Mesodermal cell (in vitro differentiated cells): ENCODE measurements at regions not wholly inside any gene's neighbourhood (a gene's known extent, or its start where the extent isn't known, plus 50 kb on each side); places are given as distances from the start of the nearest gene placed in this dataset.

Experiments used
- H3K27ac ChIP-seq: 2 replicates; pipeline ENCODE4 v1.7.0; 2013; ENCODE audit warnings: mild to moderate bottlenecking, low read depth, low read length, moderate library complexity; ENCODE audit not compliant: severe bottlenecking
- H3K36me3 ChIP-seq: 2 replicates; pipeline ENCODE4 v1.7.1; 2013; ENCODE audit warnings: mild to moderate bottlenecking, low read length, moderate library complexity; ENCODE audit not compliant: control insufficient read depth, insufficient read depth
- H3K4me1 ChIP-seq: one replicate; pipeline ENCODE4 v1.7.1; 2013; ENCODE audit warnings: mild to moderate bottlenecking, low read length; ENCODE audit not compliant: insufficient read depth, control insufficient read depth, poor library complexity, severe bottlenecking
- H3K4me3 ChIP-seq: 2 replicates; pipeline ENCODE4 v1.7.0; 2013; ENCODE audit warnings: low read length, control low read depth, mild to moderate bottlenecking; ENCODE audit not compliant: insufficient read depth, poor library complexity, severe bottlenecking; ENCODE audit errors: extremely low read depth
- H3K9me3 ChIP-seq: 2 replicates; pipeline ENCODE4 v1.7.1; 2013; ENCODE audit warnings: mild to moderate bottlenecking, low read length, moderate library complexity; ENCODE audit not compliant: control insufficient read depth
- WGBS, 2 experiments: methylation state at CpG; one replicate each; pipeline ENCODE4 v1.1.5; 2013; ENCODE audit warnings: missing lambda C conversion rate in 2 of 2; ENCODE audit not compliant: insufficient coverage in 2 of 2; 5-methylcytosine and 5-hydroxymethylcytosine counted together

GRCh38 chr2:226435146-226435545 is 364.5 kb downstream of the IRS1 start:
- 93 to 100% methylated on average over 4 of the region's 5 CpGs for WGBS, 2 experiments
- Histone ChIP-seq H3K9me3 (no peaks in the 10 kb centered on the region), H3K27ac (no peak overlapping the region), H3K4me1 (no peaks in the 10 kb centered on the region), H3K36me3 (no peaks in the 10 kb centered on the region), H3K4me3 (no peak overlapping the region)

- 71 to 80% methylated on average over 5 of the region's 5 CpGs for WGBS, 2 experiments
- H3K36me3 ChIP-seq: no peaks in the 10 kb centered on the region
- no peak overlapping the region for H3K4me3 ChIP-seq
- H3K4me1 ChIP-seq: no peaks in the 10 kb centered on the region
- no peaks in the 10 kb centered on the region for H3K9me3 ChIP-seq
- no peak overlapping the region for H3K27ac ChIP-seq
Observed at GRCh38 chr2:226434702-226435101, 364.9 kb downstream of the IRS1 start.

GRCh38 chr2:226431288-226431948 is 368.2 kb downstream of the IRS1 start:
- Histone ChIP-seq H3K9me3 (no peaks in the 10 kb centered on the region), H3K4me3 (no peak overlapping the region), H3K27ac (no peak overlapping the region), H3K4me1 (peaks cover 14% of the 10 kb centered on the region), H3K36me3 (no peaks in the 10 kb centered on the region)
- WGBS, 2 experiments: 80% methylated on average over 1 of the region's 2 CpGs; no CpG with 5 or more reads in 1 of the 2 experiments

- Histone ChIP-seq H3K27ac (no peak overlapping the region), H3K4me1 (peaks cover 23% of the 10 kb centered on the region), H3K9me3 (no peaks in the 10 kb centered on the region), H3K36me3 (no peaks in the 10 kb centered on the region), H3K4me3 (no peak overlapping the region)
- 100% methylated on average over 1 to 2 of the region's 2 CpGs for WGBS, 2 experiments
Observed at GRCh38 chr2:226429476-226429875, 370.1 kb downstream of the IRS1 start.

GRCh38 chr2:226427538-226428307 is 371.9 kb downstream of the IRS1 start:
- Histone ChIP-seq H3K4me1 (peaks cover 33% of the 10 kb centered on the region), H3K9me3 (no peaks in the 10 kb centered on the region), H3K4me3 (no peak overlapping the region), H3K27ac (peak overlapping the region; percentile 47), H3K36me3 (no peaks in the 10 kb centered on the region)
- 73 to 80% methylated on average over 2 to 4 of the region's 7 CpGs for WGBS, 2 experiments

GRCh38 chr2:226426292-226426736 is 373.3 kb downstream of the IRS1 start:
- Histone ChIP-seq H3K4me1 (peaks cover 33% of the 10 kb centered on the region), H3K36me3 (no peaks in the 10 kb centered on the region), H3K27ac (no peak overlapping the region), H3K4me3 (no peak overlapping the region), H3K9me3 (no peaks in the 10 kb centered on the region)
- 100% methylated on average over 2 of the region's 5 CpGs; no CpG with 5 or more reads in 1 of the 2 experiments for WGBS, 2 experiments

- WGBS, 2 experiments: 88 to 92% methylated on average over 1 to 2 of the region's 3 CpGs
- Histone ChIP-seq H3K4me3 (no peak overlapping the region), H3K36me3 (no peaks in the 10 kb centered on the region), H3K27ac (no peak overlapping the region), H3K4me1 (peaks cover 33% of the 10 kb centered on the region), H3K9me3 (no peaks in the 10 kb centered on the region)
Observed at GRCh38 chr2:226424971-226425370, 374.6 kb downstream of the IRS1 start.

- Histone ChIP-seq H3K27ac (peak overlapping the region; percentile 6), H3K9me3 (no peaks in the 10 kb centered on the region), H3K4me1 (peaks cover 33% of the 10 kb centered on the region), H3K36me3 (no peaks in the 10 kb centered on the region), H3K4me3 (no peak overlapping the region)
- WGBS, 2 experiments: 82 to 87% methylated on average over 5 to 7 of the region's 7 CpGs
Observed at GRCh38 chr2:226423498-226423960, 376.1 kb downstream of the IRS1 start.

- H3K4me1 ChIP-seq: peaks cover 15% of the 10 kb centered on the region
- no peak overlapping the region for H3K27ac ChIP-seq
- no peaks in the 10 kb centered on the region for H3K9me3 ChIP-seq
- H3K4me3 ChIP-seq: no peak overlapping the region
- H3K36me3 ChIP-seq: no peaks in the 10 kb centered on the region
Observed at GRCh38 chr2:226420646-226421045, 379.0 kb downstream of the IRS1 start.

- no peaks in the 10 kb centered on the region for H3K9me3 ChIP-seq
- 90 to 91% methylated on average over 4 of the region's 5 CpGs for WGBS, 2 experiments
- no peak overlapping the region for H3K4me3 ChIP-seq
- H3K36me3 ChIP-seq: no peaks in the 10 kb centered on the region
- peaks cover 1% of the 10 kb centered on the region for H3K4me1 ChIP-seq
- H3K27ac ChIP-seq: no peak overlapping the region
Observed at GRCh38 chr2:226418521-226418920, 381.1 kb downstream of the IRS1 start.

GRCh38 chr2:226414335-226414734 is 385.3 kb downstream of the IRS1 start:
- H3K36me3 ChIP-seq: no peaks in the 10 kb centered on the region
- no peaks in the 10 kb centered on the region for H3K4me1 ChIP-seq
- H3K4me3 ChIP-seq: no peak overlapping the region
- WGBS, 2 experiments: no CpG with 5 or more reads among the region's 2 CpGs
- H3K9me3 ChIP-seq: no peaks in the 10 kb centered on the region
- H3K27ac ChIP-seq: no peak overlapping the region
